Uterus (tissue), 3 donors: ENCODE measurements at regions not wholly inside any gene's neighbourhood (a gene's known extent, or its start where the extent isn't known, plus 50 kb on each side); places are given as distances from the start of the nearest gene placed in this dataset.

Experiments
- DNase-seq, 2 donors: peaks; one replicate each; pipeline ENCODE4 v3.0.0-alpha.2; 2019 to 2020
- H3K27ac ChIP-seq, 2 donors: fragments of 200-600 bp; sonication (generic); 1 replicate in 1 of 2; 2 replicates in 1 of 2; pipeline ENCODE4 v1.5.1; 2016 to 2018
- H3K27me3 ChIP-seq, 2 donors: fragments of 200-600 bp; sonication (generic); one replicate each; pipeline ENCODE4 v1.5.1; 2018 to 2019; ENCODE audit warnings: control low read depth in 1 of 2
- H3K36me3 ChIP-seq, 2 donors: fragments of 200-600 bp; sonication (generic); one replicate each; pipeline ENCODE4 v1.5.1; 2019; ENCODE audit warnings: control low read depth in 1 of 2
- H3K4me1 ChIP-seq, 2 donors: fragments of 200-600 bp; sonication (generic); one replicate each; pipeline ENCODE4 v1.5.1; 2018 to 2019; ENCODE audit warnings: control low read depth in 1 of 2
- H3K4me3 ChIP-seq, 2 donors: fragments of 200-600 bp; sonication (generic); 1 replicate in 1 of 2; 2 replicates in 1 of 2; pipeline ENCODE4 v1.5.1; 2018 to 2019; ENCODE audit warnings: mild to moderate bottlenecking in 1 of 2
- H3K9me3 ChIP-seq, 2 donors: fragments of 200-600 bp; sonication (generic); one replicate each; pipeline ENCODE4 v1.5.1; 2019; ENCODE audit warnings: control low read depth in 1 of 2
- CTCF ChIP-seq, 4 experiments: fragments of 200-600 bp in 2 of 4; fragments of 450-650 bp in 2 of 4; sonication (generic) in 2 of 4; IDR thresholded peaks; one replicate each; pipeline ENCODE4 v1.5.1; 2016 to 2019; ENCODE audit warnings: antibody characterized with exemption in 4 of 4, mild to moderate bottlenecking in 2 of 4, moderate library complexity in 1 of 4
- POLR2A ChIP-seq, 2 donors: fragments of 450-650 bp; IDR thresholded peaks; one replicate each; pipeline ENCODE4 v1.6.1; 2016; ENCODE audit warnings: antibody characterized with exemption in 2 of 2, mild to moderate bottlenecking in 1 of 2, moderate library complexity in 1 of 2
- intact Hi-C: fragments of 100-400 bp; cut with DNase I; formaldehyde crosslinking; loops from one replicate; pipeline ENCODE4 v1.15.1; 2023; ENCODE audit warnings: low total_unique reads
- donor health status: DM: yes; HTN: yes; CAD: no.

GRCh38 chr10:7484456-7485243 is 73.8 kb upstream of the SFMBT2 start:
- DNase-seq, result no peak
- intact Hi-C loops, result loop anchor here (10.0 kb wide), 1 partner anchor 710 kb away; no protein-coding TSS in a partner anchor

DNA sequence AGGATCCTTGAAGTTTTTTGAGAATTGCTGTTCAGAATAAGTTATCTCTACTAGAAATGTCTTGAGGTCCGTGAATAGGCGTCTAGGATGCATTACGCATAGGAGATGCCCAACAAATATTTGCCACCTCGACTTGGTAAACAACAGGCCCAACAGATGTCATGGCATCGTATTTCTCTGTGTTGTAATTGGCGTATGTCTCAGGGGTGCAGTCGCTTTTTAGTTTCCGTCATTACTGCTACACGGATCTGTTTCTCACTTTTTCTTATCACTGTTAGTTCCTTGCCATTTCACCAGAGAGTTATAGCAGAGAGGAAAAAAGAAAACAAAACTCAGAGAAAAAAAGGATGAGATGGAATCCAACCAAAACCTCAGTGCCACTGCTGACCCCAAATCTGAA is 73.0 kb upstream of the SFMBT2 start:
- Histone ChIP-seq H3K27me3 (no peaks in the 10 kb centered on the region), H3K4me3 (no peak overlapping the region), H3K36me3 (no peaks in the 10 kb centered on the region), H3K9me3 (no peaks in the 10 kb centered on the region), H3K4me1 (no peaks in the 10 kb centered on the region), H3K27ac (no peak overlapping the region)
- intact Hi-C loops, result loop anchor here (10.0 kb wide), 1 partner anchor 711 kb away; no protein-coding TSS in a partner anchor
- DNase-seq, result no peak
- TF ChIP-seq CTCF (IDR thresholded peaks at IDR 0.05) (no peak), POLR2A (IDR thresholded peaks at IDR 0.05) (no peak)

More at GRCh38 chr10:7484456-7485243, 73.8 kb upstream of the SFMBT2 start:
- TF ChIP-seq CTCF (IDR thresholded peaks at IDR 0.05) (no peak), POLR2A (IDR thresholded peaks at IDR 0.05) (no peak)
- Histone ChIP-seq H3K4me3 (no peak overlapping the region), H3K9me3 (no peaks in the 10 kb centered on the region), H3K36me3 (no peaks in the 10 kb centered on the region), H3K27me3 (no peaks in the 10 kb centered on the region), H3K4me1 (no peaks in the 10 kb centered on the region), H3K27ac (no peak overlapping the region)

- H3K4me3 ChIP-seq, result no peak overlapping the region
- intact Hi-C loops, result loop anchor here (10.0 kb wide), 1 partner anchor 712 kb away; no protein-coding TSS in a partner anchor
- no peak for DNase-seq
- no peak overlapping the region for H3K27ac ChIP-seq
- H3K36me3 ChIP-seq, result no peaks in the 10 kb centered on the region
- H3K4me1 ChIP-seq, result no peaks in the 10 kb centered on the region
- TF ChIP-seq POLR2A (IDR thresholded peaks at IDR 0.05), result no peak
- no peak for TF ChIP-seq CTCF (IDR thresholded peaks at IDR 0.05)
- no peaks in the 10 kb centered on the region for H3K9me3 ChIP-seq
- H3K27me3 ChIP-seq, result no peaks in the 10 kb centered on the region
These were observed 72.2 kb upstream of the SFMBT2 start for GRCh38 chr10:7482992-7483391.

DNA sequence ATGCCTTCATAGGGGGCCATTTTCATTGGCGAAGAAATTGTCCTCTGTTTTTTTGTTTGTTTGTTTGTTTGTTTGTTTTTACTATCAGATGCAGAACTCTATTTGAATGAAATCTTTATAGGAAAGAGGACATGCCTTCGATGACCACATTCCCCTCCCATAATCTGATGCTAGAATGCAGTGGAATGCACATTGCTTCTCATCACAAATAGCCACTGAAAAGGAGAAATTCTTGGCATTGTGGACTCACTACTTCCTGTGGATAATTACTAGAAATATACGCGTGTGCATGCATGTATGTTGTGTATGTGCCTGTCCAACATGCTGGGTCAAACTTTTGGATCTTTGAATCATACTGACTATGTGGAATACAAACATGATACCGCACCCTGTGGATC is 70.5 kb upstream of the SFMBT2 start:
- TF ChIP-seq POLR2A (IDR thresholded peaks at IDR 0.05) (no peak), CTCF (IDR thresholded peaks at IDR 0.05) (no peak)
- Histone ChIP-seq H3K4me3 (no peak overlapping the region), H3K4me1 (no peaks in the 10 kb centered on the region), H3K27ac (no peak overlapping the region), H3K9me3 (no peaks in the 10 kb centered on the region), H3K36me3 (no peaks in the 10 kb centered on the region), H3K27me3 (no peaks in the 10 kb centered on the region)
- DNase-seq, result no peak
- intact Hi-C loops, result loop anchor here (10.0 kb wide), 1 partner anchor 713 kb away; no protein-coding TSS in a partner anchor

DNA sequence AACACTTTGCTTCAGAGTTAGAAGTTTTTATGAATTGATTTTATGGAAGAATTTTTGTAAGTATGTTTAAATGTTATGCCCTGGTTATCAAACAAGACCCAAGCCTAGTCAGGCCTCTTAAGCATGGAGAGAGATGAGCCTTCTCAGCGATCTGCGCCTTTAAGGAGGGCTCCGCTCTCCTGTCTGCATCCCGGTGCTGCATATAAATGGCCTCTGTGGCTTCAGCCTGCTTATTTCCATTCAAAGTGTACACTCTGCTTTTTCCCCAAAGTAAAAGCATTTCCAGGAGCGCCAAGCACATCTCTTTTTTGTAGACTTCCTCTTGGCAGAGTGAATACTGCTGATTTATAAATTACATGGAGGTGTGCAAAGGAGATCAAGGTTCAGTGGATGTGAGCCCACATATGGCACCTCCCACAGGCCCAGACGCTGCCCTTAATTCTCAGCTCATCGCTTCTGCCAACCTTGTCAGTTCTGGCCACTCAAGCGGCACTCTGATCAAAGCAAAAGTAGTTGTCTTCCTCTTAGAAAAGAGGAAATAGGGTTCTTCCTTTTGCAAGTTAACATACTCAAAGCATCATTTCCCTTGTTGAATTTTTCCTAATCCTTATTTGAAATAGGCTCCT is 70.0 kb upstream of the SFMBT2 start:
- no peaks in the 10 kb centered on the region for H3K27me3 ChIP-seq
- no peak overlapping the region for H3K4me3 ChIP-seq
- no peaks in the 10 kb centered on the region for H3K4me1 ChIP-seq
- H3K27ac ChIP-seq, result no peak overlapping the region
- intact Hi-C loops, result loop anchor here (10.0 kb wide), 1 partner anchor 714 kb away; no protein-coding TSS in a partner anchor
- TF ChIP-seq POLR2A (IDR thresholded peaks at IDR 0.05) (no peak), CTCF (IDR thresholded peaks at IDR 0.05) (no peak)
- H3K9me3 ChIP-seq, result no peaks in the 10 kb centered on the region
- H3K36me3 ChIP-seq, result no peaks in the 10 kb centered on the region
- DNase-seq, result no peak
